HG02642 (cell line): ENCODE measurements at regions not wholly inside any gene's neighbourhood (a gene's known extent, or its start where the extent isn't known, plus 50 kb on each side); places are given as distances from the start of the nearest gene placed in this dataset.

Experiments
- ATAC-seq: cut with Tn5 transposase; IDR thresholded peaks from one replicate; pipeline ENCODE4 v1.9.1; 2021; ENCODE audit warnings: mild to moderate bottlenecking; ENCODE audit not compliant: unreplicated experiment, poor library complexity

- no peak for ATAC-seq
These were observed 168.5 kb upstream of the BMP4 start for GRCh38 chr14:54125109-54125508.

- no peak for ATAC-seq
These were observed 170.3 kb upstream of the BMP4 start for GRCh38 chr14:54126947-54127346.

GRCh38 chr14:54127526-54127925 is 170.9 kb upstream of the BMP4 start:
- no peak for ATAC-seq

DNA sequence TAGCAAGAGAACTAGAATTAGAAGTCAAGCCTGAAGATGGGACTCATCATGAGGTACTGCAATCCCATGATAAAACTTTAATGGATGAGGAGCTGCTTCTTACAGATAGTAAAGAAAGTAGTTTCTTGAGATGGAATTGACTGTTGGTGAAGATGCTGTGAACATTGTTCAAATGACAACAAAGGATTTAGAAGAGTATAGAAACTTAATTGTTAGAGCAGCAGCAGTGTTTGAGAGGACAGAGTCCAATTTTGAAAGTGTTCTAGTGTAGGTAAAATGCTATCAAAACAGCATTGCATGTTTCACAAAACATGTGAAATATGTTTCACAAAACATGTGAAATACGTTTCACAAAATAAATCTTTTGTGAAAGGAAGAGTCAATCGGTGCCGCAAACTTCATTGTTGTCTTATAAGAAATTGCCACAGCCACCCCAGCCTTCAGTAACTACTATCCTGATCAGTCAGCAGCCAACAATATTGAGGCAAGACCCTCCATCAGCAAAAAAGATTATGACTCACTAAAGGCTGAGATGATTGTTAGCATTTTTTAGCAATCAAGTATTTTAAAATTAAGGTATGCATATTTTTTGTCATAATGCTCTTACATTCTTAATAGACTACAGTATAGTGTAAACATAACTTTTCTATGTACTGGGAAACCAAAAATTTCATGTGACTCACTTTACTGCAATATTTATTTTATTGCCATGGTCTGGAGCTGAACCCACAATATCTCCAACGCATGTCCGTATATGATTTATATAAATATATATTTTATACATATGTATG is 173.4 kb upstream of the BMP4 start:
- no peak for ATAC-seq

- no peak for ATAC-seq
These were observed 175.9 kb upstream of the BMP4 start for GRCh38 chr14:54132496-54132895.

DNA sequence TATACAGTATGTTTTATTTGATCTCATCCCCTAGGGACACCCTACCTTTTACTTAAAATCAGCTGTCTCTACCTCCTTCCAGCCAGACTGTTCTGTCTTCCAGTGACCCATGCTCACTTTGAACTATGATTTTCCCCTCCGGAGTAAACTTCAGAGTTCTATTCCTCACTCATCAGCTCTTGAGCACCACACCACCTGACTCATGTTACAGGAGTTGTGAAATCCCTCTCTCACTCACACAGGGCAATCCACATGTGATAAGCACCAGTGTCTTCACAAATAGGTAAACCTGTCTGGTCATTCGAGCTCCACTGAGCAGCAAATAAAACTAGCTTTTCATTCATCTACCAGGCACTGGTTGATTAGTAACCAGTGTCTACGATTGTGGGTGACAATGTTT is 177.3 kb upstream of the BMP4 start:
- ATAC-seq: no peak

DNA sequence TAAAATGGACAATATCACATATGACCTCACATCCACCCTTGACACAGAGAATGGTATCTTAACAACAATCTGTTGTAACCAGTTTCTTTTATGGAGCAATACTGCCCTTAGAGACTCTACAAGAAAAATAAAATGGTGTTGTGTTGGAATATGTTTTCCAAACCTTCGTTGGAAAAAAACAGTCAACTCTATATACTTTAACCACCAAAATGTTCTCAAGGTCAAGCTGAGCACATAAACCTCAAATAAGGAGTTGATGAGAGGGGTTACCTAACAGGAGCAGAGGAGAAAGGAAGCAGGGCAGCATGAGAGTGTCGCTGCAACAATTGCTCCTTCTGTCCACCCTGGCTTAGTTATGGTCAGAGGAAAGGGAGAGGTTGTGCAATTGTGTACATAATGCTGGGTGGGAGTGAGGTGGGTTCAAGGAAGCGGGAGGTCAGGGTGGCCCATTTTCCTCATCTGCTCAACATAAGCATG is 179.2 kb upstream of the BMP4 start:
- no peak for ATAC-seq

DNA sequence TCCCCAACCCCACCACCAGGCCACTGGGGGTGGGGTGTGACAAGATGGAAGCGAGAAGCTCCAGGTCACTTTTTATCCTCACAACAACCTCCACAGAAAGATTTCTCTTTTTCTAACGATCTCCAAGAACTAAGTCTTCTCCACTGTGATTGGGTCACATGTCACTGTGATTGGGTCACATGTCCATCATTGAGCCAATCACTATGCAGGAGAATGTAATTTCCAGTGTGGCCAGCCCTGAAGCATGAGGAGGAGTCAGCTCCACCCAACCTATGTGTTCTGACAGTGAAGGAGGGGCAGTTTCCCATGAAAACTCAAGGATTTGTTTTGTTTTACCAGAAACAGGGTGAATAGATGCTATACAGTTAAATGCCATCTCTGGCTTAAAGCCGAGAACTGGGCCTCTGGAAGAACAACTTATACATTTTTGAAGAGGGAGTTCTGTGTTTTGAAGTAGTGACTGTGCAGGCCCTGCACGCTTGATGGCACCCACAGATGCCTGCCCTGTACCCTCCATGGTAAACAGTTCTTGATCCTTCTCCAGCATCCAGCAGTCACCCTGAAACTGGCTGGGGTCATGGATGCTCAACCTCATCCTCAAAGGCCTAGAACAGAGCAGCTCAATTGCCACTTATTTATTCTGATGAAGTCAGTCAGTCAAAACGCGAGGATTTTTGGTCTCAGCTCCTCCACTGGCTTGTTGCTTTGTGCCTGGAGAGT is 180.4 kb upstream of the BMP4 start:
- no peak for ATAC-seq

- ATAC-seq: no peak
These were observed 181.0 kb upstream of the BMP4 start for GRCh38 chr14:54137614-54137961.

- ATAC-seq: no peak
These were observed 181.4 kb upstream of the BMP4 start for GRCh38 chr14:54138024-54138353.

DNA sequence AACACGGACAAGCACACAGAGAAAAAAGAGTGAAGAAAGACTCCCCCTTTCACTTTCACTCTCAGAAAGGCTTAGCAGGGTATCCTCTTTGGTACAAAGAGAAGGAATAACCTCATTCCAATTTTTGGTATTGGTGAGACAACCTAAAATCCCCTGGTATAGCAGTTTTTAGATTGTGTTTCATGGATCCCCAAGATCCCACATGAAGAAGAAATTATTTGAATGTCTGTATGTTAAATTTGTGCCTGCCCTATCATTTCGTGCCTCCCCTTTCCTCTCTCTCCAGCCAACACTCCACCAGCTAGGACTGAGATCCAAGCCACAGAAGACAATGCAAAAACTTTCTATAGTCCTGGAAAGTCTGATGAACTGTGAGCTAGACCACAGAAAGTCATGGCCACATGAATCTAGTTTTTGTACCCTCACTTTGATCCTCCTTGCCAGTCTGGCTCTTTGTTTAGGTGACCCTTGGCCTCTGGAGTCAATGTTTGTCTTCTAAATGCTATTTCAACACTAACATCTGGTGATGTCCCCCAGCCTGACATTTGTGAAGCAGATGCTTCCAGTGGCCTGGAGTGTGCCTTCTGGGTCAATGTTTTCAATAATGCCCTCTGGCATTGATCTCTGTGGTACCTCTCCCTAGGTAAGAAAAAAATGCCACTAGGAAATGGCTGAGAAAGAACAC is 181.9 kb upstream of the BMP4 start:
- ATAC-seq: no peak

GRCh38 chr14:54140551-54140950 is 183.9 kb upstream of the BMP4 start:
- ATAC-seq: no peak

- ATAC-seq: no peak
These were observed 190.0 kb upstream of the BMP4 start for GRCh38 chr14:54146601-54147000.

DNA sequence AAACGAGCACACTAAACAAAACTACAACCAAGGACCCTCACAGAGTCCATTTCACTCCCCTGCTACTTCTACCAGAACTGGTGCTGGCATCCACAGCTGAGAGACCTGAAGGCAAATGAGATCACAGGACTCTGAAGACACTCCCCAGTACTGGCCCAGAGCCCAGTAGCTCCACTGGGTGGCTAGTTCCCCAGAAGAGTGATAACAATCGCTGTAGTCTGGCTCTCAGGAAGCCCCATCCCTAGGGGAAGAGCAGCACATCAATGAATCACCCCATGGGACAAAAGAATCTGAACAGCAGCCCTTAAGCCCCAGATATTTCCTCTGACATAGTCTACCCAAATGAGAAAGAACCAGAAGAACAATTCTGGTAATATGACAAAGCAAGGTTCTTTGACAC is 190.7 kb upstream of the BMP4 start:
- ATAC-seq: no peak

- no peak for ATAC-seq
These were observed 191.1 kb upstream of the BMP4 start for GRCh38 chr14:54147758-54148157.

DNA sequence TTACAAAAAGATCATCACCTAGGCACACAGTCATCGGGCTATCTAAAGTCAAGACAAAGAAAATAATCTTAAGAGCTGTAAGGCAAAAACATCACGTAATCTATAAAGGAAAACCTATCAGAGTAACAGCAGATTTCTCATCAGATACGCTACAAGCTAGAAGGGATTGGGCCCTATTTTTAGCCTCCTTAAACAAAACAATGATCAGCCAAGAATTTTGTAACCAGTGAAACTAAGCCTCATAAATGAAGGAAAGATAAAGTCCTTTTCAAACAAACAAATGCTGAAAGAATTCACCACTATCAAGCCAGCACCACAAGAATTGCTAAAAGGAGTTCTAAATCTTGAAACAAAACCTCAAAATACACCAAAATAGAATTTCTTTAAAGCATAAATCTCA is 191.6 kb upstream of the BMP4 start:
- ATAC-seq: no peak

DNA sequence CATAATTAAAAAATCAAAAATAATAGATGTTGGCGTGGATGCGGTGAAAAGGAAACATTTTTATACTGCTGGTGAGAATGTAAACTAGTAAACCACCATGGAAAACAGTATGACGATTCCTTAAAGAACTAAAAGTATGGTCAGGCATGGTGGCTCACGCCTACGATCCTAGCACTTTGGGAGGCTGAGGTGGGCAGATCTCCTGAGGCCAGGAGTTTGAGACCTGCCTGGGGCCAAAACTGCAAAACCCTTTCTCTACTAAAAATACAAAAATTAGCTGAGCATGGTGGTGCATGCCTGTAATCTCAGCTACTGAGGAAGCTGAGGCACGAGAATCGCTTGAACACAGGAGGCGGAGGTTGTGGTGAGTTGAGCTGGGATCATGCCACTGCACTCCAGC is 195.7 kb upstream of the BMP4 start:
- ATAC-seq: no peak

- no peak for ATAC-seq
These were observed 209.7 kb upstream of the BMP4 start for GRCh38 chr14:54166049-54166950.

DNA sequence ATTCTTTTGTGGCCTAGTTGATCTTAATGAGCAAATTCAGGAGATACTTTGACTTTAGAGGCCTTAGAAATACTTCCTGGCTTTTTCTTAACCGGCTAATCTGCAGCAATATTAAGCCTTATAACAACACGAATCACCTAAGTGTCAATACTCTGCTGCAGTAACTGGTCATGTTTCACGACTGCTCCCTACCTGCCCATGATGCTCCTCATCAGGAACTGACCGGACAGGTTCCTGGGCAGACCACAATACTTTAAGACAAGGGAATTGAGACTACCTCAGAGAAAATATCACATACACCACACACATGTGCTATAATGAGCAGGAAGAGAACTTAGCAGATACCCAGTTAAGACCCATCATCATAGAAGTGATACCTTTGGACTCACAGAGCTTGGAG is 211.9 kb upstream of the BMP4 start:
- no peak for ATAC-seq

DNA sequence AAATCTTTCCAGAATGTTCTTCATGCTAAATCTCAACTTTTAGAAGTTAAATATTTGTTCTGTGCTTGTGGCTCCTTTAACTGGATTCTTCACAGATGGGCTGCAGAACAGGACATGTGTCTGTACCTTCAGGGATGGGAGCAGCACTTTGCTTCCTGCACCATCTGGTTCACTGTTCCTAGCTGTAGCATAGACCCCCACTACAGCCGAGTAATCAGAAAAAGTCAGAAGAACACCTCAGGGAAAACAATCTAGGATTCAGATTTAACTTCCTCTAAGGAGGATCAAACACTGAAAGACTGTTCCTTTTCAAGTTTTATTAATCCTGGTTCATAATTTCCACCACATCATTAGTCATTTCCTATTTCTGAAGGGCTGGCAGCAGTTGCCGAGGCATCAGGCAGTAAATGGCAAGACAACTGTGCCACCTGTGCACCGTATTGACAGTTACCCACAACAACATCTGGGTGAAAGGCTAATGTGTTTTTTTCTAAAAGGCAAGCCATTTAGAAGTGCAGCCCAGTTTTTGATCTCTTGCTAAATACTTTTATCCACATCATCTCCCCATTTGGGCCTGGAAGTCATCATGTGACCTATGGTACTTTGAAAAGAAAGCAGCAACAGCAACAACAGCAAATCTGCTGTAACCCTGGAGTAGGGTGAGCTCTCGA is 212.8 kb upstream of the BMP4 start:
- no peak for ATAC-seq
